HCT116 (cell line): ENCODE measurements at regions not wholly inside any gene's neighbourhood (a gene's known extent, or its start where the extent isn't known, plus 50 kb on each side); places are given as distances from the start of the nearest gene placed in this dataset.

Experiments used
- ATAC-seq: fragments of 200-7000 bp; cut with Tn5 transposase; 2 replicates; pipeline ENCODE4 v1.9.1; 2020; ENCODE audit warnings: mild to moderate bottlenecking, moderate library complexity
- BruUV-seq: library from RNA; stranded (reverse); fragments of 400-500 nt; replicated peaks from 2 replicates; lab custom pipeline; 2021; lab: Mats Ljungman, UMichigan
- CTCF ChIA-PET: fragments of 300-600 bp; sonication (Branson Sonifier 250); formaldehyde crosslinking; loops from one replicate; lab custom pipeline; 2021; ENCODE audit warnings: antibody characterized with exemption; lab: Charles Lee
- POLR2A ChIA-PET: fragments of 300-600, 350-600 bp; sonication (Branson Sonifier 250); formaldehyde crosslinking; loops from one replicate; lab custom pipeline; 2021; ENCODE audit warnings: antibody characterized with exemption; lab: Charles Lee
- RAD21 ChIA-PET, 2 experiments: fragments of 300-600 bp; sonication (Branson Sonifier 250); formaldehyde crosslinking; loops; one replicate each; lab custom pipeline; 2023; ENCODE audit warnings: low total read pairs in 2 of 2; ENCODE audit not compliant: uncharacterized antibody in 2 of 2, unreplicated experiment in 2 of 2, low non-redundant PET in 1 of 2; lab: Charles Lee
- DNase-seq: peaks from one replicate; pipeline ENCODE4 v3.0.0-alpha.2; 2010; ENCODE audit warnings: low read depth, low spot score
- H2AFZ ChIP-seq: fragments of 200-600 bp; shearing (Covaris generic), sonication (generic); 2 replicates; pipeline ENCODE4 v1.6.1; 2017; ENCODE audit warnings: low read depth, mixed run types, mixed read lengths, antibody characterized with exemption, low read length; ENCODE audit not compliant: poor library complexity, severe bottlenecking
- H3K27ac ChIP-seq: 2 replicates; pipeline ENCODE4 v1.5.1; 2012; ENCODE audit warnings: low read depth, low read length
- H3K27me3 ChIP-seq: fragments of 200-600 bp; sonication (generic); 2 replicates; pipeline ENCODE4 v1.6.1; 2016; ENCODE audit warnings: mixed run types, low read length, mixed read lengths; ENCODE audit not compliant: insufficient read depth
- H3K36me3 ChIP-seq, 2 experiments: fragments of 200-500 bp in 1 of 2; fragments of 200-600 bp in 1 of 2; sonication (Bioruptor generic) in 1 of 2; sonication (generic) in 1 of 2; 2 replicates each; pipeline versions ENCODE4 v1.5.1 to v1.6.1; 2014 to 2016; ENCODE audit warnings: low read length in 2 of 2, inconsistent platforms in 1 of 2, mixed read lengths in 1 of 2, mixed run types in 1 of 2; ENCODE audit not compliant: insufficient read depth in 2 of 2, control insufficient read depth in 1 of 2
- H3K4me1 ChIP-seq, 2 experiments: fragments of 200-600 bp in 1 of 2; sonication (generic) in 1 of 2; 2 replicates each; pipeline versions ENCODE4 v1.5.1 to v1.6.1; 2012 to 2017; ENCODE audit warnings: low read length in 2 of 2, inconsistent platforms in 1 of 2, mild to moderate bottlenecking in 1 of 2, mixed read lengths in 1 of 2, mixed run types in 1 of 2, moderate library complexity in 1 of 2; ENCODE audit not compliant: insufficient read depth in 2 of 2, control insufficient read depth in 1 of 2
- H3K4me2 ChIP-seq: fragments of 200-600 bp; sonication (generic); 2 replicates; pipeline ENCODE4 v1.6.1; 2017; ENCODE audit warnings: mixed run types, low read length, mixed read lengths
- H3K4me3 ChIP-seq, 2 experiments: fragments of 200-600 bp in 1 of 2; sonication (generic) in 1 of 2; replicated peaks in 1 of 2; 2 replicates each; pipeline ENCODE4 v1.5.1; 2011 to 2016; ENCODE audit warnings: low read length in 2 of 2, control low read depth in 1 of 2, low read depth in 1 of 2, mild to moderate bottlenecking in 1 of 2, mixed read lengths in 1 of 2, mixed run types in 1 of 2
- H3K79me2 ChIP-seq: fragments of 200-600 bp; sonication (generic); 2 replicates; pipeline ENCODE4 v1.6.1; 2017; ENCODE audit warnings: mild to moderate bottlenecking, mixed run types, low read length, moderate library complexity, mixed read lengths; ENCODE audit not compliant: insufficient read depth
- H3K9ac ChIP-seq: fragments of 200-600 bp; sonication (generic); 2 replicates; pipeline ENCODE4 v1.6.1; 2016; ENCODE audit warnings: low read length, mixed read lengths
- H3K9me2 ChIP-seq: fragments of 200-600 bp; sonication (generic), shearing (Covaris generic); 2 replicates; pipeline ENCODE4 v1.6.1; 2017; ENCODE audit warnings: mixed run types, mild to moderate bottlenecking, moderate library complexity; ENCODE audit not compliant: insufficient read depth
- H3K9me3 ChIP-seq, 2 experiments: fragments of 200-500 bp in 1 of 2; fragments of 200-600 bp in 1 of 2; sonication (Bioruptor generic) in 1 of 2; sonication (generic) in 1 of 2; 2 replicates each; pipeline ENCODE4 v1.6.1; 2014 to 2017; ENCODE audit warnings: low read length in 2 of 2, mixed read lengths in 2 of 2, inconsistent platforms in 1 of 2, low read depth in 1 of 2, mild to moderate bottlenecking in 1 of 2, mixed run types in 1 of 2, moderate library complexity in 1 of 2; ENCODE audit not compliant: control insufficient read depth in 1 of 2, insufficient read depth in 1 of 2
- H4K20me1 ChIP-seq: fragments of 200-600 bp; sonication (generic), shearing (Covaris generic); 2 replicates; pipeline ENCODE4 v1.6.1; 2017; ENCODE audit warnings: mixed run types, mild to moderate bottlenecking, moderate library complexity; ENCODE audit not compliant: insufficient read depth
- CBX3 ChIP-seq: IDR thresholded peaks from 2 replicates; pipeline ENCODE4 v1.6.1; 2012; ENCODE audit warnings: low read depth
- CEBPB ChIP-seq: IDR thresholded peaks from 2 replicates; pipeline ENCODE4 v1.6.1; 2012; ENCODE audit warnings: low read depth
- ELF1 ChIP-seq: IDR thresholded peaks from 2 replicates; pipeline ENCODE4 v1.6.1; 2012; ENCODE audit warnings: low read depth, borderline replicate concordance
- EZH2phosphoT487 ChIP-seq: fragments of 200-600 bp; IDR thresholded peaks from 2 replicates; pipeline ENCODE4 v1.6.1; 2018; ENCODE audit warnings: antibody characterized with exemption, borderline replicate concordance
- JUND ChIP-seq: IDR thresholded peaks from 2 replicates; pipeline ENCODE4 v1.6.1; 2012
- POLR2A ChIP-seq: IDR thresholded peaks from 2 replicates; pipeline ENCODE4 v1.7.0; 2011; ENCODE audit warnings: borderline replicate concordance; ENCODE audit not compliant: insufficient read depth, insufficient read length; ENCODE audit errors: extremely low read depth
- RAD21 ChIP-seq: IDR thresholded peaks from 2 replicates; pipeline ENCODE4 v1.6.1; 2012; ENCODE audit warnings: low read depth, mild to moderate bottlenecking
- SP1 ChIP-seq: IDR thresholded peaks from 2 replicates; pipeline ENCODE4 v1.6.1; 2012; ENCODE audit warnings: low read depth
- YY1 ChIP-seq: IDR thresholded peaks from 2 replicates; pipeline ENCODE4 v1.6.1; 2011; ENCODE audit warnings: low read length, low read depth, moderate library complexity, mild to moderate bottlenecking; ENCODE audit not compliant: insufficient replicate concordance; ENCODE audit errors: extremely low read depth
- ZFX ChIP-seq: fragments of 450-650 bp; IDR thresholded peaks from 2 replicates; pipeline ENCODE4 v1.6.1; 2017
- intact Hi-C: fragments of 100-400 bp; cut with micrococcal nuclease; formaldehyde crosslinking; loops from 2 replicates; pipeline ENCODE4 v1.10.0; 2022
- TF ChIP-seq, protein P1 (sequence below): IDR thresholded peaks from 2 replicates; pipeline ENCODE4 v1.6.1; 2012
- TF ChIP-seq, protein P2 (sequence below): IDR thresholded peaks from 2 replicates; pipeline ENCODE4 v1.6.1; 2012
- TF ChIP-seq, protein P3 (sequence below): IDR thresholded peaks from 2 replicates; pipeline ENCODE4 v1.6.1; 2011; ENCODE audit warnings: mild to moderate bottlenecking, low read length, moderate library complexity; ENCODE audit not compliant: insufficient replicate concordance; ENCODE audit errors: extremely low read depth

- Histone ChIP-seq H3K9me3 (no peaks in the 10 kb centered on the region), H3K27ac (no peak overlapping the region), H3K36me3 (no peaks in the 10 kb centered on the region), H3K27me3 (no peaks in the 10 kb centered on the region), H3K9ac (no peak overlapping the region), H3K4me1 (no peaks in the 10 kb centered on the region), H3K4me2 (no peak overlapping the region), H3K9me2 (no peaks in the 10 kb centered on the region)
- DNase-seq, result no peak
- RAD21 ChIA-PET, result no interaction called here
- intact Hi-C loops, result no loop called here
- TF ChIP-seq SP1 (no peak), CEBPB (no peak), EZH2phosphoT487 (no peak), ELF1 (no peak), YY1 (no peak), RAD21 (no peak), CBX3 (no peak), POLR2A (no peak)
- TF ChIP-seq, protein P1, sequence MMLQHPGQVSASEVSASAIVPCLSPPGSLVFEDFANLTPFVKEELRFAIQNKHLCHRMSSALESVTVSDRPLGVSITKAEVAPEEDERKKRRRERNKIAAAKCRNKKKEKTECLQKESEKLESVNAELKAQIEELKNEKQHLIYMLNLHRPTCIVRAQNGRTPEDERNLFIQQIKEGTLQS, result no peak
- TF ChIP-seq, all 23 proteins: peak for 0
- H3K79me2 ChIP-seq, result no peaks in the 10 kb centered on the region
- ChIA-PET POLR2A (no interaction called here), CTCF (no interaction called here)
- BruUV-seq, result no TSS peak
- no peaks in the 10 kb centered on the region for H4K20me1 ChIP-seq
- ATAC-seq, result no peak
- no peak overlapping the region for H3K4me3 ChIP-seq
- H2AFZ ChIP-seq, result no peak overlapping the region
Measured at GRCh38 chr7:115552766-115553165, 477.8 kb downstream of the TFEC start.

DNA sequence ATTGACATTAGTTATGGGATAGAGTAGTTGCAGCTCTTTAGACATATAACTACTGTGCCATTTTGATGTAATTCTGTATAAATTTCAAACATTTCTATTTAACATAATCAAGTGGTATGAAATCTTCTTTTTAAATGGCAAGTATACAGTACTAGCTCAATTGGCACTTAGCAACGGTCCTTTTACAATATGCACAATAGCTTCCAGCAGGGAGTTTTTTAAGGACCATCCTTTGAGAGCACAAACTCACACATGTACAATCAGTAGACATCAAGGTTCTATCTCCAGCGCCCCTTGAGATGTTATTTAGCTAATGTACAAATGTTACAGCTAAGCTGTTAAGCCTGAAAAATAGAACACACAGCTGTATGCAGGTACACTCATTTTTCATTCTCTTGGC lies 480.7 kb downstream of the TFEC start:
- H3K4me3 ChIP-seq, result no peak overlapping the region
- H4K20me1 ChIP-seq, result no peaks in the 10 kb centered on the region
- H3K9me3 ChIP-seq, result no peaks in the 10 kb centered on the region
- no peaks in the 10 kb centered on the region for H3K27me3 ChIP-seq
- POLR2A ChIA-PET, result no interaction called here
- RAD21 ChIA-PET, result no interaction called here
- H2AFZ ChIP-seq, result no peak overlapping the region
- no TSS peak for BruUV-seq
- H3K4me2 ChIP-seq, result no peak overlapping the region
- H3K9me2 ChIP-seq, result no peaks in the 10 kb centered on the region
- intact Hi-C loops, result no loop called here
- CTCF ChIA-PET, result no interaction called here
- H3K36me3 ChIP-seq, result no peaks in the 10 kb centered on the region
- DNase-seq, result no peak
- H3K9ac ChIP-seq, result no peak overlapping the region
- no peak for TF ChIP-seq ZFX
- TF ChIP-seq ELF1, result no peak
- no peak for TF ChIP-seq CBX3
- TF ChIP-seq, protein P2, sequence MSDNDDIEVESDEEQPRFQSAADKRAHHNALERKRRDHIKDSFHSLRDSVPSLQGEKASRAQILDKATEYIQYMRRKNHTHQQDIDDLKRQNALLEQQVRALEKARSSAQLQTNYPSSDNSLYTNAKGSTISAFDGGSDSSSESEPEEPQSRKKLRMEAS, result no peak
- no peak for TF ChIP-seq JUND
- TF ChIP-seq, protein P3, sequence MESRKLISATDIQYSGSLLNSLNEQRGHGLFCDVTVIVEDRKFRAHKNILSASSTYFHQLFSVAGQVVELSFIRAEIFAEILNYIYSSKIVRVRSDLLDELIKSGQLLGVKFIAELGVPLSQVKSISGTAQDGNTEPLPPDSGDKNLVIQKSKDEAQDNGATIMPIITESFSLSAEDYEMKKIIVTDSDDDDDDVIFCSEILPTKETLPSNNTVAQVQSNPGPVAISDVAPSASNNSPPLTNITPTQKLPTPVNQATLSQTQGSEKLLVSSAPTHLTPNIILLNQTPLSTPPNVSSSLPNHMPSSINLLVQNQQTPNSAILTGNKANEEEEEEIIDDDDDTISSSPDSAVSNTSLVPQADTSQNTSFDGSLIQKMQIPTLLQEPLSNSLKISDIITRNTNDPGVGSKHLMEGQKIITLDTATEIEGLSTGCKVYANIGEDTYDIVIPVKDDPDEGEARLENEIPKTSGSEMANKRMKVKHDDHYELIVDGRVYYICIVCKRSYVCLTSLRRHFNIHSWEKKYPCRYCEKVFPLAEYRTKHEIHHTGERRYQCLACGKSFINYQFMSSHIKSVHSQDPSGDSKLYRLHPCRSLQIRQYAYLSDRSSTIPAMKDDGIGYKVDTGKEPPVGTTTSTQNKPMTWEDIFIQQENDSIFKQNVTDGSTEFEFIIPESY, result no peak
- TF ChIP-seq SP1, result no peak
- TF ChIP-seq POLR2A, result no peak
- H3K27ac ChIP-seq, result no peak overlapping the region
- H3K4me1 ChIP-seq, result no peaks in the 10 kb centered on the region
- H3K79me2 ChIP-seq, result no peaks in the 10 kb centered on the region
- ATAC-seq, result no peak
